ENCODE measurements at regions not wholly inside any gene's neighbourhood (a gene's known extent, or its start where the extent isn't known, plus 50 kb on each side); places are given as distances from the start of the nearest gene placed in this dataset.

DNA sequence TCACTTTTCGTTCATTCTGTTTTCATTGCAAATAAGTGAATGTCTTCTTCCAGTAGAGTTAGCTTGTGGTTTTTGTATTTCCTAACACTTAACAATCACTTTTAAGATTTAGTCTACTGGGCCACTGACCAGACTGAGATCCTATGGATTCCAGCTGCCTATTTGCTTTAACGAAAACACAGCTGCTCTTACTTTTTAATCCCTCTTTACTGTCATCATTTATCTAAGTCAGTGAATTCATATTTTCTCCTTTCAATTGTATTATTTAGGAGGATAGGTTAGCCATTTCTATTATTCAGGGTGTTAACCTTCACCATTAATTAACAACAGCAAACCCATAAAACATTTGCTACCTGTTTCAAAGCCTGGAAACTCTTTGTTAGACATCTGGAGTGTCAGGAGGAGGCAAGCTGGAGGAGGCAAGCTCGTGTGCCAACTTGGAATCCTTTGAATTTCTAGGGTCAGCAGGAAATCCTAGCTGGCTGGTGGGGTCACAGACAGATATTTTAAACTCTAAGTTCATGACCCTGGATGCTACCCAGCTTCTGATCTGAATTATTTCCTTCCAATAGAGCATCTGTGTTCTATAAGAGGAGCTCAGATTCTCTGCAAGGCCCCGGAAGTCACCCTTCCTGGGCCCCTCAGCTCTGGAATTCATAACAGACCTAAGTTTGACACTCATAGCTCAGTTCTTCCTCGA, 385.3 kb downstream of the RBM43 start:
- Histone ChIP-seq H3K27ac (ENCODE audit: low read depth, low read length) (no peak overlapping the region), H3F3A (ENCODE audit: control insufficient read depth, insufficient read depth) (no peaks in the 10 kb centered on the region), H3K4me3 (ENCODE audit: low read length) (no peak overlapping the region), H3K79me2 (ENCODE audit: control insufficient read depth, low read length) (no peaks in the 10 kb centered on the region), H3K9me3 (ENCODE audit: control insufficient read depth, insufficient read depth, low read length) (no peaks in the 10 kb centered on the region; the same call in 1 of the 2 replicates), H3K4me1 (ENCODE audit: control insufficient read depth, low read length) (no peaks in the 10 kb centered on the region), H3K36me3 (ENCODE audit: control insufficient read depth, low read length) (no peaks in the 10 kb centered on the region), H3K9me2 (replicated peaks; ENCODE audit: control insufficient read depth, low read length) (no peaks in the 10 kb centered on the region), H3K4me2 (ENCODE audit: low read length) (no peak overlapping the region), H4K20me1 (ENCODE audit: control insufficient read depth, insufficient read depth, low read depth, low read length) (no peaks in the 10 kb centered on the region), H3K27me3 (ENCODE audit: control insufficient read depth, low read length) (no peaks in the 10 kb centered on the region)
- TF ChIP-seq, protein P1, sequence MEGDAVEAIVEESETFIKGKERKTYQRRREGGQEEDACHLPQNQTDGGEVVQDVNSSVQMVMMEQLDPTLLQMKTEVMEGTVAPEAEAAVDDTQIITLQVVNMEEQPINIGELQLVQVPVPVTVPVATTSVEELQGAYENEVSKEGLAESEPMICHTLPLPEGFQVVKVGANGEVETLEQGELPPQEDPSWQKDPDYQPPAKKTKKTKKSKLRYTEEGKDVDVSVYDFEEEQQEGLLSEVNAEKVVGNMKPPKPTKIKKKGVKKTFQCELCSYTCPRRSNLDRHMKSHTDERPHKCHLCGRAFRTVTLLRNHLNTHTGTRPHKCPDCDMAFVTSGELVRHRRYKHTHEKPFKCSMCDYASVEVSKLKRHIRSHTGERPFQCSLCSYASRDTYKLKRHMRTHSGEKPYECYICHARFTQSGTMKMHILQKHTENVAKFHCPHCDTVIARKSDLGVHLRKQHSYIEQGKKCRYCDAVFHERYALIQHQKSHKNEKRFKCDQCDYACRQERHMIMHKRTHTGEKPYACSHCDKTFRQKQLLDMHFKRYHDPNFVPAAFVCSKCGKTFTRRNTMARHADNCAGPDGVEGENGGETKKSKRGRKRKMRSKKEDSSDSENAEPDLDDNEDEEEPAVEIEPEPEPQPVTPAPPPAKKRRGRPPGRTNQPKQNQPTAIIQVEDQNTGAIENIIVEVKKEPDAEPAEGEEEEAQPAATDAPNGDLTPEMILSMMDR (IDR thresholded peaks at IDR 0.05; ENCODE audit: low read depth, low read length, poor library complexity, severe bottlenecking) = no peak
- TF ChIP-seq EZH2phosphoT487 (IDR thresholded peaks at IDR 0.05; ENCODE audit: borderline replicate concordance, low read length) = no peak

DNA sequence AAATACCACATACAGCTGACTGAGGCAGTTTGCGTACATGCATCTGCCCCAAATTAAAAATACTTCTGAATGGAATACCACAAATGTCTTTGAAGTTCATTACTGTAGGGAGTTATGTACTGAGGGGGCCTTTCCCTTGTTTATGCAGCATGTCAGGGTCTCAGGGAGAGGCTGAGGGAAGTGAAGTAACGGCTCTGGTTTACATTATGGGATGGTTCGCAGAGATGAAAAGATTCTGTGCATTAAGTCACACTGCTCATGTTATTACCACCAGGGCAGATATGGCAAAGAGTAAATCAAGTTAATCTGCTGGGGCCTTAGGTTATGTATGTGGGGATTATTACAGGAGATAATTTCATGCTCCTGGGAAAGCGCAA, 385.9 kb upstream of the RND3 start:
- Histone ChIP-seq H3K79me2 (ENCODE audit: control insufficient read depth, low read length) (no peaks in the 10 kb centered on the region), H3K9me3 (ENCODE audit: control insufficient read depth, insufficient read depth, low read length) (no peaks in the 10 kb centered on the region; the same call in 1 of the 2 replicates), H3K4me1 (ENCODE audit: control insufficient read depth, low read length) (no peaks in the 10 kb centered on the region), H3F3A (ENCODE audit: control insufficient read depth, insufficient read depth) (no peaks in the 10 kb centered on the region), H3K9me2 (replicated peaks; ENCODE audit: control insufficient read depth, low read length) (no peaks in the 10 kb centered on the region), H4K20me1 (ENCODE audit: control insufficient read depth, insufficient read depth, low read depth, low read length) (no peaks in the 10 kb centered on the region), H3K36me3 (ENCODE audit: control insufficient read depth, low read length) (no peaks in the 10 kb centered on the region), H3K27ac (ENCODE audit: low read depth, low read length) (no peak overlapping the region), H3K4me2 (ENCODE audit: low read length) (no peak overlapping the region), H3K4me3 (ENCODE audit: low read length) (no peak overlapping the region), H3K27me3 (ENCODE audit: control insufficient read depth, low read length) (no peaks in the 10 kb centered on the region)
- TF ChIP-seq, protein P1 (IDR thresholded peaks at IDR 0.05; ENCODE audit: low read depth, low read length, poor library complexity, severe bottlenecking) = no peak
- TF ChIP-seq EZH2phosphoT487 (IDR thresholded peaks at IDR 0.05; ENCODE audit: borderline replicate concordance, low read length) = no peak

DNA sequence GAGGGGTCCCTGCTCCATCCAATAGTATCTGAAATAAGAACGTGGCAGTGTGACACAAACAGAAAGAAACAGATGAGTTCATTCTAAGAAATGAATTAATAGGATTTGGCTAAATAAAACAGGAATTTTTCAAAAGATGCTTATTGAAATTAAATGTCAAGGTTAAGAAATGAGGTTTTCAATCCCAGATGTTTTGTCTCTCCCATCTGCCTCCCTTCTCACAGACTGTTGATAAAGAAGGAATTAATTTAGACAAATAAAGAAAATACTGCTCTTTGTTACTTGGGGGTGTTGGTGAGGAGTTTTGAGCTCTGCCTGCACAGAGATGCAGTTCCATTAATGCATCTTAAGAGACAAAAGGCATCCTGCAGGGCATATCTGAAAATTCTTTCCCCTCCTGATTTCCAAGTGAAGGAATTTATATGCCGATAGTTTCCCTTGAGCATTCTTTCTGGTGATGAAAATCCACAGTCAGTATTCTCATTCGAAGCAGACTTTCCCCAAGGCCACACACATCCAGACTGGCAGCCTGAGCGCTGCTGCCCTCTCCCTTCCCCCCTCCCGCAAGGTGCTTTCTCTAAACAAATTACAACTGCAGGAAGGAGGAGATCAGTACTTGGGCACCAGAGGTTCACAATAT, 385.4 kb upstream of the RND3 start:
- H3K79me2 ChIP-seq (ENCODE audit: control insufficient read depth, low read length) = no peaks in the 10 kb centered on the region
- no peak overlapping the region for H3K4me2 ChIP-seq (ENCODE audit: low read length)
- H3F3A ChIP-seq (ENCODE audit: control insufficient read depth, insufficient read depth) = no peaks in the 10 kb centered on the region
- H3K36me3 ChIP-seq (ENCODE audit: control insufficient read depth, low read length) = no peaks in the 10 kb centered on the region
- TF ChIP-seq, protein P1 (IDR thresholded peaks at IDR 0.05; ENCODE audit: low read depth, low read length, poor library complexity, severe bottlenecking) = no peak
- TF ChIP-seq EZH2phosphoT487 (IDR thresholded peaks at IDR 0.05; ENCODE audit: borderline replicate concordance, low read length) = no peak
- H3K9me3 ChIP-seq (ENCODE audit: control insufficient read depth, insufficient read depth, low read length) = no peaks in the 10 kb centered on the region
- no peak overlapping the region for H3K27ac ChIP-seq (ENCODE audit: low read depth, low read length)
- no peaks in the 10 kb centered on the region for H4K20me1 ChIP-seq (ENCODE audit: control insufficient read depth, insufficient read depth, low read depth, low read length)
- H3K4me3 ChIP-seq (ENCODE audit: low read length) = no peak overlapping the region
- H3K27me3 ChIP-seq (ENCODE audit: control insufficient read depth, low read length) = no peaks in the 10 kb centered on the region
- no peaks in the 10 kb centered on the region for H3K9me2 ChIP-seq (replicated peaks; ENCODE audit: control insufficient read depth, low read length)
- no peaks in the 10 kb centered on the region for H3K4me1 ChIP-seq (ENCODE audit: control insufficient read depth, low read length)

Measured in DOHH2 (cell line).